Common myeloid progenitor, CD34-positive (primary cell): ENCODE measurements at regions not wholly inside any gene's neighbourhood (a gene's known extent, or its start where the extent isn't known, plus 50 kb on each side); places are given as distances from the start of the nearest gene placed in this dataset.
"Not testable (repeated sequence)": the region's sequence is repeated elsewhere in the genome, so short reads cannot be mapped to it uniquely, and the experiment has no call there.

Source experiments
- CTCF ChIA-PET: fragments of 350-600 bp; sonication (Branson Sonifier 250); formaldehyde crosslinking; loops from one replicate; lab custom pipeline; 2021; ENCODE audit warnings: antibody characterized with exemption; lab: Charles Lee
- POLR2A ChIA-PET: fragments of 350-600 bp; sonication (Branson Sonifier 250); formaldehyde crosslinking; loops from one replicate; lab custom pipeline; 2021; ENCODE audit warnings: antibody characterized with exemption; lab: Charles Lee
- DNase-seq, 3 donors: peaks; one replicate each; pipeline versions ENCODE4 v3.0.0 to v3.0.0-alpha.2; 2013
- H3K27ac ChIP-seq, 2 experiments: 1 replicate in 1 of 2; 2 replicates in 1 of 2; pipeline ENCODE4 v1.7.0; 2013; ENCODE audit warnings: inconsistent platforms in 2 of 2, low read length in 2 of 2, mild to moderate bottlenecking in 2 of 2, low read depth in 1 of 2, moderate library complexity in 1 of 2; ENCODE audit not compliant: severe bottlenecking in 2 of 2, insufficient read depth in 1 of 2, poor library complexity in 1 of 2
- H3K27me3 ChIP-seq, 5 experiments: replicated peaks in 2 of 5; 1 replicate in 3 of 5; 2 replicates in 2 of 5; pipeline versions ENCODE4 v1.6.1 to v1.7.0; 2013; ENCODE audit warnings: low read length in 4 of 5, mild to moderate bottlenecking in 2 of 5, moderate library complexity in 2 of 5, inconsistent platforms in 1 of 5; ENCODE audit not compliant: insufficient read depth in 5 of 5, control insufficient read depth in 4 of 5
- H3K36me3 ChIP-seq, 4 experiments: 1 replicate in 2 of 4; 2 replicates in 2 of 4; pipeline versions ENCODE4 v1.6.1 to v1.7.0; 2013; ENCODE audit warnings: low read length in 3 of 4, control low read depth in 1 of 4, mild to moderate bottlenecking in 1 of 4; ENCODE audit not compliant: control insufficient read depth in 4 of 4, insufficient read depth in 4 of 4
- H3K4me1 ChIP-seq, 4 experiments: 1 replicate in 3 of 4; 2 replicates in 1 of 4; pipeline versions ENCODE4 v1.6.1 to v1.7.1; 2013; ENCODE audit warnings: low read length in 3 of 4, mild to moderate bottlenecking in 3 of 4, control low read depth in 1 of 4, inconsistent platforms in 1 of 4, moderate library complexity in 1 of 4; ENCODE audit not compliant: control insufficient read depth in 4 of 4, insufficient read depth in 4 of 4; ENCODE audit errors: control extremely low read depth in 1 of 4
- H3K4me3 ChIP-seq, 7 experiments: 1 replicate in 4 of 7; 2 replicates in 3 of 7; pipeline versions ENCODE4 v1.5.1 to v1.7.0; 2013; ENCODE audit warnings: mild to moderate bottlenecking in 7 of 7, low read length in 6 of 7, moderate library complexity in 6 of 7, inconsistent platforms in 2 of 7, low read depth in 2 of 7, control low read depth in 1 of 7; ENCODE audit not compliant: insufficient read depth in 4 of 7, control insufficient read depth in 1 of 7; ENCODE audit errors: extremely low read depth in 1 of 7
- H3K9me3 ChIP-seq, 5 experiments: 1 replicate in 4 of 5; 2 replicates in 1 of 5; pipeline versions ENCODE4 v1.6.1 to v1.7.1; 2013; ENCODE audit warnings: low read length in 4 of 5, mild to moderate bottlenecking in 2 of 5, inconsistent platforms in 1 of 5, low read depth in 1 of 5, moderate library complexity in 1 of 5; ENCODE audit not compliant: control insufficient read depth in 4 of 5, insufficient read depth in 2 of 5; ENCODE audit errors: control extremely low read depth in 1 of 5
- WGBS: methylation state at CpG from one replicate; pipeline ENCODE4 v1.1.5; 2013; ENCODE audit not compliant: insufficient coverage; 5-methylcytosine and 5-hydroxymethylcytosine counted together

GRCh38 chr3:162718697-162719096 is 1222.1 kb downstream of the OTOL1 start:
- ChIA-PET CTCF (no interaction called here), POLR2A (no interaction called here)
- Histone ChIP-seq H3K4me1 (no peaks in the 10 kb centered on the region), H3K9me3 (peaks cover 0 to 3% (median 0%) of the 10 kb centered on the region in 5 experiments), H3K36me3 (no peaks in the 10 kb centered on the region), H3K4me3 (no peak overlapping the region), H3K27ac (no peak overlapping the region), H3K27me3 (no peaks in the 10 kb centered on the region)
- WGBS, result 33% methylated on average over 1 of the region's 2 CpGs
- no peak for DNase-seq

GRCh38 chr3:162719684-162720341 is 1223.2 kb downstream of the OTOL1 start:
- Histone ChIP-seq H3K36me3 (no peaks in the 10 kb centered on the region), H3K9me3 (peaks cover 0 to 3% (median 0%) of the 10 kb centered on the region in 5 experiments), H3K27me3 (no peaks in the 10 kb centered on the region), H3K27ac (no peak overlapping the region), H3K4me1 (no peaks in the 10 kb centered on the region), H3K4me3 (no peak overlapping the region)
- CTCF ChIA-PET, result no interaction called here
- no peak for DNase-seq
- POLR2A ChIA-PET, result no interaction called here

DNA sequence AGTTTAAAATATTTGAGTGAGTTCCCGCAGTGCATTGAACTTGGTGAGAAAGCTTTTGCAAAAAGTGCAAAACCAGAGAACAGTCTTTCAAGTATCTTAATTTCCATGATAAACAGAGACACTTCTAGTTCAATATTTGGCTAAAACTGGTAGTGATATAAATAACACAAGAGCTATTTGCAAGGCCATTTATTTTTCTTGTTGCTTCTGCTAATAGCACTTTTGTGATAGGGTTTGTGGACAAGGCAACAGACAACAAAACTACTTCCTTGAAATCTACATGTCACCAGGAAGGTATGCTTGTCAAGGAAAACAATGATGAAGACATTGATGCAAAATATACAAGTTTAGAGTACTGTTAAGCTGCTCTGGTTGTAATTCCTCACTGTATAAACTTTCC is 1225.1 kb downstream of the OTOL1 start:
- Histone ChIP-seq H3K4me3 (no peak overlapping the region), H3K27ac (no peak overlapping the region), H3K9me3 (peaks cover 0 to 3% (median 0%) of the 10 kb centered on the region in 5 experiments), H3K36me3 (no peaks in the 10 kb centered on the region), H3K27me3 (no peaks in the 10 kb centered on the region), H3K4me1 (no peaks in the 10 kb centered on the region)
- no peak for DNase-seq
- no CpG with 5 or more reads among the region's 1 CpG for WGBS
- CTCF ChIA-PET, result no interaction called here
- POLR2A ChIA-PET, result no interaction called here

GRCh38 chr3:162722337-162722736 is 1225.7 kb downstream of the OTOL1 start:
- Histone ChIP-seq H3K27ac (no peak overlapping the region), H3K4me1 (no peaks in the 10 kb centered on the region), H3K9me3 (peaks cover 0 to 3% (median 0%) of the 10 kb centered on the region in 5 experiments), H3K27me3 (no peaks in the 10 kb centered on the region), H3K4me3 (no peak overlapping the region), H3K36me3 (no peaks in the 10 kb centered on the region)
- DNase-seq, result no peak
- POLR2A ChIA-PET, result no interaction called here
- CTCF ChIA-PET, result no interaction called here

- H3K9me3 ChIP-seq, POLR2A ChIA-PET, H3K36me3 ChIP-seq, H3K4me1 ChIP-seq, H3K4me3 ChIP-seq, CTCF ChIA-PET, H3K27me3 ChIP-seq, DNase-seq, H3K27ac ChIP-seq: not testable (repeated sequence)
- WGBS, result 42% methylated on average over 2 of the region's 5 CpGs
Observed at GRCh38 chr3:162722796-162723195, 1226.2 kb downstream of the OTOL1 start.

GRCh38 chr3:162729686-162730085 is 1233.1 kb downstream of the OTOL1 start:
- POLR2A ChIA-PET, result no interaction called here
- no peaks in the 10 kb centered on the region for H3K9me3 ChIP-seq
- no peak overlapping the region for H3K4me3 ChIP-seq
- no peak overlapping the region for H3K27ac ChIP-seq
- no peaks in the 10 kb centered on the region for H3K4me1 ChIP-seq
- no peaks in the 10 kb centered on the region for H3K36me3 ChIP-seq
- no peak for DNase-seq
- H3K27me3 ChIP-seq, result no peaks in the 10 kb centered on the region
- WGBS, result no CpG with 5 or more reads among the region's 3 CpGs
- CTCF ChIA-PET, result no interaction called here

DNA sequence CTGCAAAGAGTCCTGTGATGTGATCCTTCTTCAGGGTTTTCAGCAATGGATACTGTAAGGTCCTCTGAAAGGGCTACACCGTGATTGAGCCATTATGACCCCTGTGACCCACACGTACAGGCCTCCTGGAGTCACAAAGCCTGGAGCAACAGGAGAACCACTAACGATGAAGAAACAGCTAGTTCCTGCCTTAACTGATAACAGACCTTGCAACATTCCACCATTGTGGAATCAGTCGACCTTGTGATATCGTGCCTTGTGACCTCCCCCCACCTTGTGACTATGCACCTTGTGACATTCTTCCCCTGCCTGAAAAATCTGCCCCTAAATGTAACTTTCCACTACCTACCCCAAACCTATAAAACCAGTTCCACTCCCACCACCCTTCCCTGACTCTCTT is 1235.4 kb downstream of the OTOL1 start:
- H3K36me3 ChIP-seq, H3K27me3 ChIP-seq, DNase-seq, CTCF ChIA-PET, H3K4me3 ChIP-seq, POLR2A ChIA-PET, H3K4me1 ChIP-seq, H3K27ac ChIP-seq, H3K9me3 ChIP-seq: not testable (repeated sequence)
- WGBS, result 95% methylated on average over 5 of the region's 5 CpGs
